ENCODE measurements at regions not wholly inside any gene's neighbourhood (a gene's known extent, or its start where the extent isn't known, plus 50 kb on each side); places are given as distances from the start of the nearest gene placed in this dataset.

DNA sequence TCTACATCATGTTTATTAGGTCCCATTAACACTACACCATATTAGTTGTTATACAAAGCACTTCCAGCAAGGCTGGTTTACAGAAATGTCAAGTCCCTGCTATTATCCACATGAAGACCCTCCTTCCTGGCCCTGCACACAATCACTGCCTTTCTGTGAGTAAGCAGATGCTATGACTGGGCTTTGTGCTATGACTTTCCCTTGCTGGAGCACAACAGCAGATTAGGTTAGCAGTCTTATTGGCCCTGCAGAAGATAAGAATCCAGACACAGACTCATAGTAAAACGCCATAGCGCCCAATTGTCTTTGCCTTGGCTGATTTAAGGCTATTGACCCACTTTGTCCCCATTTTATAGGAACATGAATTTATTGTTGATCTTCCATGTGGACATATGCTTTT lies 228.9 kb upstream of the ACTBL2 start:
- DNase-seq (ENCODE audit: low read depth in 3 of 3): no peak

DNA sequence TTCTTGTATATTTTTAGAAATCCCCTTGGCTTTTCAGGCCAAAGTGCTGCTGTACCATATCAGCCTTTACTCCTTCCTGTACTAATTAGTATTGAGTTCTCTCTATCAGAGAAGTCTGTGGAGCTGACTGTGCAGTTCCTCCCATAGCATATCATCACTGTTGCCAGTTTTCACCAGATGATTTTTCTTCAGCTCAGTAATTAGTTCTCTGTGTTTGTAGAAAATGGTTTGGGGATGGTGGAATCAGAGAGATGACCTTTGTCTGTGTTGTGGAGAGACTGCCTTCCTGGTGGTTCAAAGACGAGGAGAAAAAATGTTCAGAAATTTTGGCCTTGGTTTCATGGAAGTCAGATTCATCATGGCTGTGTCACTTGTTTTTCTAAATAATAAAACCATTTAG lies 227.5 kb upstream of the ACTBL2 start:
- no peak for DNase-seq (ENCODE audit: low read depth in 3 of 3)

DNA sequence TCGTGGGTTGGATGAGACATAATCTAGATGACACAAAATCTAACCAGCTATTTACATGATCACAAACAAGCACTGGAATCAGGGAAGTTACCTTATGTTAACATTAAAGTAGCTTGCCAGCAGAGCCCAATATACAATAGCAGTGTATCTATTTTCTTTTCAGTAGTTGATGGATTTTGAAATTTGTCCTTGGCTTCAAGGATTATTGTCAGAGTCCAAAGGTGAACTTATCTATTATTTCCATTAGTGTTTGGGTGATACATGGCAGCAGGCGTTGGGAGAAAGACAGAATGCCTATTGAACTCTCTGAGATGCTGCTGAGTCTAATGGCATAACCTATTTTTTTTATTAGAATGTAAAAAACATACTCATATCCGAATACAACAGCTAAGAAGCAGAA lies 223.2 kb upstream of the ACTBL2 start:
- no peak for DNase-seq (ENCODE audit: low read depth in 3 of 3)

DNA sequence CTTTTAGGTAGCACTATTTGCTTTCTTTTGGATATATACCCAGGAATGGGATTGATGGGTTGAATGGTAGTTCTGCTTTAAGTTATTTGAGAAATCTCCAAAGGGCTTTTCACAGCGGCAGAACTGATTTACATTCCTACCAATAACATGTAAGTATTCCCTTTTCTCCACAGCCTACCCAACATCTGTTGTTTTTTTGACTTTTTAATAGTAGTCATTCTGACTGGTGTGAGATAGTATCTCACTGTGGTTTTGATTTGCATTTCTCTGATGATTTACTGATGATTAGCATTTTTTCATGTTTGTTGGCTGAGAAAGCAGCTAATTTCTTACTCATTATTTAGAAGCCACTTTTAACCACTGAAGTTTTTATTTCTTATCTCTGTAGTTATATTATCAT lies 221.1 kb upstream of the ACTBL2 start:
- no peak for DNase-seq (ENCODE audit: low read depth in 3 of 3)

DNA sequence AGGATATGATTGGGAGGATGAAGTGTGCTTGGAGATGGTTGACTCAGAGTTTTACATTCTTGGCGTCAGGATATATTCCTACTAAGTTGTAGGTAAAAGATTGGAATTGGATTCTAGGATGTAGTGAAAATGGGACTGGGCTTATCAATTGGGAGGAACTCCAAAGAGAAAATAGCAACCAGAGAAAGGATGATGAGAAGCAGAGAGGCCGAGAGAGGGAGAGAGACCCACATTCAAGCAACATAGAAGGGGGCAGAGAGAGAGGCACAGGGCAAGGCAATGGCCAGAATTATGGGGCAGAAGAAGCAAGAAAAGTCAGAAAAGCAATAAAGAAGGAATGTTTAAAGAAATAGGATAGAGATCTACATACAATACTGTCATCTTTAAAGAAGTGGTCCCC lies 217.9 kb upstream of the ACTBL2 start:
- no peak for DNase-seq (ENCODE audit: low read depth in 3 of 3)

DNA sequence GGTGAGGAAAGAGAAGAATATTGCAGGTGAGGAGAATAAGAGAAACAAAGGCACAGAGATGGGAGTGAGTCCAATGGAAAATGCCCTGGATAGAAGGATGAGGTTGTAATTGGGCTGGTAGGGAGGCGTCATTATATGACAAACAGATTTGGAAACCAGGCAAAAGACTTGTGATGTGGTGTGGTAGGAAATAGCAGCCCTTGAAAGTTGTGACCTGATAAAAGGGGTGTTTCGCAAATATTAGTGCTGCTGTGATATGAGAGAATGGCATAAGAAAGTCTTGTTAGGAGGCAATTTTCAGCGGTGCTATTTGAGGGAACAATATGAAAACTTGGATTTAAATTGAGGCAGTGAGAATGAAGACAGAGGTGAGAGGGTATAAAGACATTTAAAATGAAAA lies 217.5 kb upstream of the ACTBL2 start:
- DNase-seq (ENCODE audit: low read depth in 3 of 3): no peak

DNA sequence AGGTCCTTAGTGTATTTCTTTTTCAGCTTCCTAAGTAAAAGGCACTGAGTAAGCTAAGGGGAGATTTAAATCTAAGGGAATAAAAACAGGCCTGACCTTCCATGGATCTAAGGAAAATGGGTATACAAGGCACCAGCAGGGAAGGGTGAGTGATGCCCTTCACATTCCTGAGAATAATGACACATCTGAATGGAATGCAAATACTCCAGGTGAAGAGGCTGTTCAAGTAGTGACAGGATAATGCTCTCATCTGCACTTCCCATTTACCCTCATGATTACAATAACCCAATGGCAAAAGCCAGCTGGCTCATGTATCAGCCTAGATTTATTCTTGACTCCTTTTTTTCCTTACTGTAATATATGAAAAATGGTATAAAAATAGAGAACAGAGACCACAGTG lies 216.2 kb upstream of the ACTBL2 start:
- no peak for DNase-seq (ENCODE audit: low read depth in 3 of 3)

DNA sequence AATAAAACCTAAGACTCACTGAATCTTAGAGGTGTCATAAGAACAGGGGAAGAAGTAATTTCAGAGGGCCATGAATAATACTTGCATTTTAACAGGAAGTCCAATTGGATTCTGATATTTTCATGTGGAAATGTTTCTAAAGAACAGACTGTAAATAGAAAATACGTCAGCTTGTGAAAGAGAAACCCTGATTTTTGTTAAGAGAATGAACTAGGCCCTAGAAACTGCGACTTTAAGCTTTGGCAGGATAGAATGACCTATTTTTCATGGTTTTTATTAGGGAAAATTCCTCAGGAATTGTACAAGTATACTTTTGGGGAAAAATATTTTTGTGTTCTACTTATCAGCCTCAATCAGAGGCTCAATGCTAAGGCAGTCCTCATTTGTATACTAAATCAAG lies 215.5 kb upstream of the ACTBL2 start:
- DNase-seq (ENCODE audit: low read depth in 3 of 3): no peak

DNA sequence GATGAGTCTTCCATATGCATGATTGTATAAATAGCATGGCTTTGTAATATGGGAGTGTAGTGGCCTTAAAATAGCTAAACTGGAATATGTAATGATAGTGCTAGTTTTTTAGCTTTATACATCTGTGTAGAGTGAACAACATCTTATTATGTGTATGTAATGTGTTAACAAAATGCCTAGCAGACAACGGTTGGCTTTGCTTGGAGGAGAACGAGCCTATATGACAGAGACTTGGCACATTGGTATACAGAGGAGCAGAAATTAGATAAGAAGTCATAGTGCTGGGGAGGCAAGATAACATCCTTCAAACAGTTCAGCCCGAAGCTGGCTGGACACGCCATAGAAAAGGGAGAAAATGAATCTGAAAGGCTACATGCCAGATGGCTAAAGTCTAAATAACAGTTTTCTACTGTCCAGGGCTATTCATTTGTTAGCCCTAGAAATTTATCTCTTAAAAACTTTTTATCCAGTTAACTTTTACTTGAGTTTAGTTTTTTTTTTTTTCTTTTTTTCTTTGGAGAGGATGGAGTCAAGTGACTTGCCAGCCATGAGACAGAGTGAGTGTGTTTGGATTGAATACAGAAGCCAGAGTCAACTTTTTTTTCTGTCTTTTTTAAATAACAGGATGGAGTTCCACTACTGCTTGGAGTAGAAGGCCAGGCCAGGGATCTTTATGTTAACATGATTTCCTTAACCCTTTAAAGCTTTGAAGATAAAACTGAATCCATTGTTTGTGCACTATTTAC lies 214.4 kb upstream of the ACTBL2 start:
- no peak for DNase-seq (ENCODE audit: low read depth in 3 of 3)

DNA sequence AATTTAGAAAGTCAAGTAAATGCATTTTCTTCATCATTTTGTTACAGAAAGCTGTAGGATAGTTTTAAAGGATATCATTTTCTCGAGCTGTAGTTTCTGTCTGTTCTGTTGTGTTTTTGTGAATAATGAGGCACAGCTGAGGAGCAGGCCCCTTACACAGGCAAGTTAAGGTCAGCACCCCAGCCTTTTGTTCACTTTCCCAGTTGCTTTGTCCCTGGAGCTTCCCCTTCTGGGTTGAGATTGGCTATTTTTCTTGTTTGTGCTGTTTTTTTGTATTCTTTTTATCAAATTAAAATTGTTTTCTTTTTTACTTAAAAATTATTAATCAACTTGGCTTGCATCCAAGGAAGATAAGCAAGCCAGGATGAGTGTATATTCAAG lies 213.8 kb upstream of the ACTBL2 start:
- no peak for DNase-seq (ENCODE audit: low read depth in 3 of 3)

DNA sequence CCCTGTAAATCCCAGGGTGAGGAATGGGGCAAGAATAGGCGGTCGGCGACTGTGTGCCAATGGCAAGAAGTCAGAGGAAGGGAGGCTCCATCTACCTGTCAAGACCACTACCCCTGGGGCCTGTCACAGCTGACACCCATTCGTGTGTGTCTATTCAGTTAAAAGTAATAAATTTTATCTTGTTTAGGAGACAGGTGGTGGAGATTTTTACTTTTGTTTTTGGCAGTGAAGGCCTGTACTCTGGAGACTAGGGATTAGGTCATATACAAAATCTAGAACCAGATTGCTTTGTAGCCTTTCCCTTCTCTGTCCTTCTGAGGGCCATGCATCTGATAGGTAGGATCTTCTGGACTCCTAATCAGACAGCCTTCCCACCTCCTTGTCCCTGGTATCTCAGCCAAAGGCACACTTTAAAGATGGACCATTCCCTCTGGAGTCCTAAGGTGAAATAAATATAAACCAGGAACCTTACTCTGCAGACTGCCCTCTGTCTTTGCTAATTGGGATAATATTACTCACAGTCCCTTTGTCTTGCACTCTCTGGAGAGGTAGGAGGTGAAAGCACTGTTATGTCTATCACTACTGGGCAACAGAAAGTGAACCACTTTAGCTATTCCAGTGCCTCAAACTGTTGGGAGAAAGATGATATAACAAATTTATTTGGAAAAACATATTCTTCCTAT lies 213.2 kb upstream of the ACTBL2 start:
- DNase-seq (ENCODE audit: low read depth in 3 of 3): no peak

DNA sequence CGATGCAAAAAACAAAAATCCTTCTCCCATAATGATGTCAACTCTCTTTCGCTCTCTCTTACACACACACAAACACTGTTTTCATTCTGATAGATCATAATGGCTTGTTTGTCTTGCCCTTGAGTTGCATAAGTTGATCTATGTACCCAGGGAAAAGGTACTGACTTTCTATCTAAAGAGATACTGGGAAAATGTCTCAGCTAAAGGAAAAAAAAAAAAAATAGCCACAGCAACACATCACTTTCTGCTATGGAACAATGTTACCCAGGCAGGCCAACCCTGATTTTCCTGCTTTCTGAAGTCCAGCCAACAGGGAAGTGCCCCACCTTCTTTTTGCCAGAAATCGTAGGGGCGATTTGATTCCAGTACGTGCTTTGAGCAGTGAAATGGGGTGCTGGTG lies 212.6 kb upstream of the ACTBL2 start:
- no peak for DNase-seq (ENCODE audit: low read depth in 3 of 3)

DNA sequence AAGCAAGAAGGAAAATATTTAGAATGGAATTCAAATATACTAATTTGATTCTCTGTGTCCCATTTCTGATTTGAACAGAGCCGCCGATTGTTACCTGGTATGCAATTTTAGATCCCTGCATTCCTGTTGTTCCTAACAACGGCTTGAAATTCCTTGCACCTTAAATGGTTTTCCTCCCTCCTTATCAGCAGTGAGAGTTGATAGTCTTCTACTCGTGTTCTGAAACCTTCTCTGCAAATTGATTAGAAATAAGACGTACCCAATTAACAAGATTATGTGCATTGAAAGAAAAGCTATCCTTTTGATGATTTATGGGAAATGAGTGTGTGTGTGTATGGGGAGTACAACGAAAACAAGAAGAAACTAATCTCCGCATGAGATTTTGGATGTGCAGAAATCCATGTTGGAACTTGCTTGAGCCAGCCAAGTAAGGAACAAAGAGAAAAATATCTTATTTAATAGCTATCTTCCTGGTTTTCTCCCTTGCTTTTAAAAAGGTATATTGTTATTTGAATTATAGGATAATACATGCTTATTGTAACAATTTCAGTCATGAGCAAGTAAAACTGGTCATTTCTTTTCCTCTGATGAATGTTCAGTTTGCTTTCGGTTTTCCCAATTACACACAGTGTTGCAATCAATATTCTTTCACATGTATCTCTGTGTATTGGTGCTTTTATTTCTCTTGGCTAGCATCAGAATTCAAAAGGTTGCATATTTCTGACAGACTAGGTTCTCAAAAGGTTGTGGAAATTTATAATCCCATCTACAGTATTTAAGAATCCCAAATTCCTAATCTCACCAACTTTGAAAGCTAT lies 211.1 kb upstream of the ACTBL2 start:
- DNase-seq (ENCODE audit: low read depth in 3 of 3): no peak

DNA sequence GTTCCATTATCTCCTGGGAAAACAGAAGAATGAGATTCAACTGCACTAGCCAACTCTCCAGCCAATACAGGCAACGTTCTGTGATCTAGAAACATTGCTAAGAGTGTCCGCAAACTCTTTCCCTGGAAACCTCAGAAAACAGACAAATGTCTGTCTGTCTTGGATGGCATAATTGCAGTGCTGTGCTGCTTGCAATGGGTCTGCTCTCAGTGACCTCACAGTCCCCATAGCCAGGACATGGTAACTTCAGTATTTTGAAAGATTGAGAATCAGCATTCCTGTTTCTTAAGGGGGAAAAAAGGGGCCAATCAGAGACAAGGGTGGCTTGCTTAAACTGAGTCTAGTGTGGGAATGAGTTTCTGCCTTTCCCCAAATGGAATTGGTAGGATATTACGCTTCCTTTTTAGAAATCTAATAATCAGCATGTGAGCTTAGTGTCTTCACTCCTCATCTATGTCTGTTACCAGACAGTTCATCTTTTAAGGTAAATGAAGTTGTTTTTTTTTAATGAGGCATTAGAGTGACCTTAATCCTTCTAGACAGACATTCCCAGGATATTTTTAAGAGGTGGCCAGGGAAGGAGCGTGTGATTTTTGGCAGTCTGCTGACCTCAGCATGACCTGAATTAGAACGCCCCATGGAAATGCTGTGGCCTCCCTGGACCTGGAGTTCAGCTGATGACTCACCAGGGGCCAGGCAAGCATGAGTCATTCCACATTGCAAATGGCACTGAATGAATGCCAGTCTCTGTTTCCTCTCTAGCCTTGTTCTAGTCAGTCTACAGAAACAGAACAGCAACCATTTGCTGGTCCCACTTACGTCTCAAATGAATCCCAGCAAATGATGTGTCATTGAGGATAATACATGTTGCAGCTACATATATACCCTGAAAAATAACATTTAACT lies 210.2 kb upstream of the ACTBL2 start:
- DNase-seq (ENCODE audit: low read depth in 3 of 3): peak in 2 of 3 donors; percentile 5 to 8

DNA sequence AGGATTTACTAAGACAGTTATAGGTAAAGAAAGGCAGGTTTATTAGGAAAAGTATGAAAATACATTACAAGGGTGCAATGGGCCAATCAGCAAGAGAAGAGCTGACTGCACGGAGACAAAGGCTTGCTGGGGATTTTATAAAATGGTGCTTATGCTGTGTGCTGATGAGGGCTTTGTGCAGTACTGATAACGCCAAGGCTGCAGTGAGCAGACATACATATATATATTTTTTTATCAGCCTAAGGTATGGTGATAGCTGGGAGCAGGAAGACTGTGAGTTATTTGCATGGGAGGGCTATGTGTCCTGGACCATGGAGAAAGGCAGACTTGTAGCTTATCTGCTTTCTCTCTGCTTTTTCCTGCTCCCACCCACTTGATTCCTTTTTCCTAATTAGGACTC lies 208.1 kb upstream of the ACTBL2 start:
- DNase-seq (ENCODE audit: low read depth in 3 of 3): no peak

DNA sequence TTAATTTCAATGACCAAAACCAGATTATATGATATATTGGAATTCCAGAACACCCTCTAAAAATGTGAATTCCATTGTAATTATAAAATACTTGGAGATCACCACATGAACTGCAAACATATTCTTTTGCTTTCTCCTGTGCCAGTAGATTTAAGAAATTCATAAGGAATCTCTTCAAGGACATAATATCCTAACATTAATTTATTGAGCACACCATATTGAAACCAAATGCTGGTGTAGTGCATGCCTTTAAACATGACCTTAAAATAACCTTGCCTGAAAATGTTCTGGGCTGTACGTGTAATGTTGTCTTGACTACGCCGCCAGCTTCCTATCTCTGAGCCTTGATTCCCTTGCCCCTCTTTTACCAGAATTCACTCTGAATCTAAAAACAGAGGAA lies 205.0 kb upstream of the ACTBL2 start:
- DNase-seq (ENCODE audit: low read depth in 3 of 3): no peak

DNA sequence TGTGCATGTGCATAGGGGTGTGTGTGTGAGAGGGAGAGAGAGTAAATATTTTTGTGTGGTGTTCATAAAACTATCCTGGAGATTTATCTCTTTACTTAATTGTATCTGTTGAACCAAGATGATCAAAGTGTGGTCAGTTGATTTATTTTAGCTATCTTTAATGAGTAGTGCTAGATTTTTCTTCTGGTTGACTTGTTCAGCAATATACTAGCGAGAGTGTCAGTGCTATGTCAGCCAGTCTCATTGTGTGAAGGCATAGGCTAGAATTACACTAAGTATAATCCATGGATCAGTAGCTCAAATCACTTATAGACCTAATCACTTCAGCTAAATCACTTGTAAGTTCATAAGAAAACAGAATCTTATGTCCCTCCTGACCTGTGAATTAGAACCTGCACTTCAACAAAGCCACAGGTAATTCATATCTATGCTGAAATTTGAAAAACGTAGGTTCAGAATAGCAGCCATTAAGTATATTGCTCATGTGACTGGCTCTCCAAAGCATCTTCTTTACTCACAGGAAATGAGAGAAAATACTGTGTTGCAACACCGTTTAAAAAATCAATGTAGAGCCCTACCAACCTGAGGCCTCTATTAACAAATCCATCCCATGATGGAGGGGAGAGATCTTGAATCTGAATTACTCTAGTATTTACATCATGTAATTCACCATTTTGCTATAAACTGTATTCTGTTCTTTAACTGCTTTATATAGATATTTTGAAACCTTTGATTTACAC lies 203.1 kb upstream of the ACTBL2 start:
- DNase-seq (ENCODE audit: low read depth in 3 of 3): no peak

DNA sequence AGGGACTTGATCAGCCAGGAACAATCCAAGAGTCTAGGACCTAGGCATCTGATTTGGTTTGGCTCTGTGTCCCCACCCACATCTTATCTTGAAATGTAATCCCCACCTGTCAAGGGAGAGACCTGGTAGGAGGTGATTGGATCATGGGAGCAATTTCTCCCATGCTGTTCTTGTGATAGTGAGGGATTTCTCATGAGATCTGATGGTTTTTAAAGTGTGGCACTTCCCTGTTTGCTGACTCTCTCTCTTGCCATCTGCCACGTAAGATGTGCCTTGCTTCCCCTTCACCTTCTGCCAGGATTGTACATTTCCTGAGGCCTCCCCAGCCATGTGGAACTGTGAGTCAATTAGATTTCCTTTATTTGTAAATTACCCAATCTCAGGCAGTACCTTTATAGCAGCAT lies 201.7 kb upstream of the ACTBL2 start:
- no peak for DNase-seq (ENCODE audit: low read depth in 3 of 3)

DNA sequence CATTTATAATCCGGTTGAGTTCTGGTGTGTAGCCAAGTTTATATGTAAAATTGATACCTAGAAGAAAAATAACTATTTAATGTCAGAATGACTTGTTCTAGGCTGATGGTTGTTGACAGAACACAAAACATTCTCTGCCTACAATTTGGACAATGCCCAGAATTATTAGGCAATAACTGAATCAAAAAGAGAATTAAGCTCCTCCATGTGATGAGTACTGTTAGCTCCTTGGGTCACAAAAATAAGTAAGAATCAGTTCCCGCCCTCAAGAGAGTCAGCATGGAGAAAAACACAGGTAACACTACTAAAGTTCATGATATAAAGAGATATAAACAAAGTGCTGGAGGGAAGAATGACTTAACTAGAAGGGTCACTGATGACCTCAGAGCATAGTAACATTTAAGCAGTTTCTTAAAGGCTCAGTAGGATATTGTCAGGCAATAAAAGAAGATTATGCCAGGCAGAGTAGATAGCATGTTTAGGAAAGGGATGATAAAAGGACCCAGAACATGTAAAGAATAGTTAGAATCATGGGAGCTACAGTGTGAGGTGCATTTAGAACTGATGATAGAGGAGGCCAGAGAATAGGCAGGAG lies 200.5 kb upstream of the ACTBL2 start:
- no peak for DNase-seq (ENCODE audit: low read depth in 3 of 3)

DNA sequence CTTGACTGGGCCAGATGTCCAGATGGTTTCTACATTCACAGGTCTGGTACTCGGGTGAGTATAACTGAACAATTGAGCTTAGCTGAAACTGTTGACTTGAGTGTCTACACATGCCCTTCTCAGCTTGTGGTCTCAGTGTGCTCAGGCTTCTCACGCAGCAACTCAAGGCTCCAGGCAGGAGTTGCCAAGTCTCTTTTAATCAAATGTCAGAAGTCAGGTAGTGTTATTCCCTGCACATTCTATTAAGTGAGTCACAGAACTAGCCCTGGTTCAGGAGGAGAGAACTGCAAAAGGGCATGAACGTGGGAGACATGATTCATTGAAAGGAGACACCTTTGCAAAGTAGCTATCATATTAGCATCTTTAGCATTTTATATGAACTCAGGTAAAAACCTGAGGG lies 199.3 kb upstream of the ACTBL2 start:
- no peak for DNase-seq (ENCODE audit: low read depth in 3 of 3)

DNA sequence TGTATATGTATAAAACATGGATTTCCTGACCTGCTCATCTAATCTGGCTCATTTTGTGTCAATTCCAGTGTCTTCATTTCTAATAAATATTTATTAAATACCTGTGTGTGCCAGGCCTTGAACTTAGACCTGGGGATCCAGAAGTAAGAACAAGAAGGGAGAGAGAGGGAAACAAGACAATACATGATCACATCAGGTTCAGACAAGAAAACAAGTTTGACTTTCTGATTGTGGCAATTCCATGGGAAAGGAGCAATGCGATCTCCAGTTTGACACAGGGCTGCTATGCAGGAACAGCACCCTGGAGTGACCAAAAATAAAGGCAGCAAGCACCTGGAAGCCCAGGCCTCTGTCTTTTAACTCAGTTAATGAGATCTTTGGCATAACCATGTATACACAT lies 198.1 kb upstream of the ACTBL2 start:
- no peak for DNase-seq (ENCODE audit: low read depth in 3 of 3)
